SU-DHL-6 (cell line): ENCODE measurements at regions not wholly inside any gene's neighbourhood (a gene's known extent, or its start where the extent isn't known, plus 50 kb on each side); places are given as distances from the start of the nearest gene placed in this dataset.

Experiments used
- CTCF ChIP-seq: fragments of 200-600 bp; sonication (generic); IDR thresholded peaks from one replicate; pipeline ENCODE4 v1.5.1; 2017; ENCODE audit warnings: antibody characterized with exemption, mild to moderate bottlenecking, low read length, moderate library complexity; ENCODE audit not compliant: insufficient read depth, poor library complexity, severe bottlenecking
- EZH2phosphoT487 ChIP-seq: fragments of 200-600 bp; sonication (generic), shearing (Covaris generic); conservative IDR thresholded peaks from 2 replicates; pipeline ENCODE4 v1.6.1; 2018; ENCODE audit warnings: mild to moderate bottlenecking, antibody characterized with exemption, low read length, moderate library complexity, mixed read lengths

- TF ChIP-seq CTCF (no peak), EZH2phosphoT487 (no peak)
These were observed 339.6 kb upstream of the TBL1XR1 start for GRCh38 chr3:177536873-177537272.
